Brain pericyte (primary cell): ENCODE measurements at regions not wholly inside any gene's neighbourhood (a gene's known extent, or its start where the extent isn't known, plus 50 kb on each side); places are given as distances from the start of the nearest gene placed in this dataset.
"Not testable (repeated sequence)": the region's sequence is repeated elsewhere in the genome, so short reads cannot be mapped to it uniquely, and the experiment has no call there.

Experiments used
- DNase-seq: peaks from one replicate; pipeline ENCODE4 v3.0.0-alpha.2; 2012; ENCODE audit warnings: low read depth, low spot score

GRCh38 chr1:87398641-87399040 lies 70.0 kb downstream of the LMO4 start:
- DNase-seq: no peak

GRCh38 chr1:87399264-87399663 lies 70.6 kb downstream of the LMO4 start:
- no peak for DNase-seq

GRCh38 chr1:87399701-87400100 lies 71.0 kb downstream of the LMO4 start:
- no peak for DNase-seq

- DNase-seq: no peak
Measured at GRCh38 chr1:87400813-87401212, 72.1 kb downstream of the LMO4 start.

GRCh38 chr1:87402241-87403002 lies 73.7 kb downstream of the LMO4 start:
- no peak for DNase-seq

- no peak for DNase-seq
Measured at GRCh38 chr1:87403061-87403820, 74.6 kb downstream of the LMO4 start.

GRCh38 chr1:87404296-87404695 lies 75.6 kb downstream of the LMO4 start:
- DNase-seq: no peak

- DNase-seq: no peak
Measured at GRCh38 chr1:87408665-87409248, 80.1 kb downstream of the LMO4 start.

GRCh38 chr1:87410776-87411480 lies 82.2 kb downstream of the LMO4 start:
- no peak for DNase-seq

- not testable (repeated sequence) for DNase-seq
Measured at GRCh38 chr1:87413846-87414245, 85.2 kb downstream of the LMO4 start.

- no peak for DNase-seq
Measured at GRCh38 chr1:87418048-87418447, 89.4 kb downstream of the LMO4 start.

- no peak for DNase-seq
Measured at GRCh38 chr1:87421809-87422208, 93.1 kb downstream of the LMO4 start.

GRCh38 chr1:87424541-87424940 lies 95.9 kb downstream of the LMO4 start:
- no peak for DNase-seq

- no peak for DNase-seq
Measured at GRCh38 chr1:87426463-87427249, 98.0 kb downstream of the LMO4 start.

GRCh38 chr1:87428367-87428766 lies 99.7 kb downstream of the LMO4 start:
- DNase-seq: no peak

- DNase-seq: no peak
Measured at GRCh38 chr1:87428883-87429282, 100.2 kb downstream of the LMO4 start.

- no peak for DNase-seq
Measured at GRCh38 chr1:87432685-87433084, 104.0 kb downstream of the LMO4 start.

GRCh38 chr1:87433101-87433500 lies 104.4 kb downstream of the LMO4 start:
- DNase-seq: not testable (repeated sequence)

- DNase-seq: no peak
Measured at GRCh38 chr1:87435484-87435883, 106.8 kb downstream of the LMO4 start.

- DNase-seq: not testable (repeated sequence)
Measured at GRCh38 chr1:87436115-87436514, 107.4 kb downstream of the LMO4 start.

- DNase-seq: no peak
Measured at GRCh38 chr1:87436534-87436933, 107.9 kb downstream of the LMO4 start.
